CD14-positive monocyte (primary cell): ENCODE measurements at regions not wholly inside any gene's neighbourhood (a gene's known extent, or its start where the extent isn't known, plus 50 kb on each side); places are given as distances from the start of the nearest gene placed in this dataset.

Experiments
- DNase-seq, 3 donors: peaks; one replicate each; pipeline ENCODE4 v3.0.0-alpha.2; 2011 to 2022
- H2AFZ ChIP-seq: 2 replicates; pipeline ENCODE4 v1.6.0; 2012; ENCODE audit warnings: mild to moderate bottlenecking, low read depth, low read length, inconsistent platforms; ENCODE audit not compliant: insufficient read depth, poor library complexity, severe bottlenecking
- H3K27ac ChIP-seq, 2 donors: 1 replicate in 1 of 2; 2 replicates in 1 of 2; pipeline ENCODE4 v1.5.1; 2012 to 2013; ENCODE audit warnings: low read length in 2 of 2, control low read depth in 1 of 2, inconsistent platforms in 1 of 2, low read depth in 1 of 2, mild to moderate bottlenecking in 1 of 2
- H3K27me3 ChIP-seq, 2 donors: one replicate each; pipeline versions ENCODE4 v1.6.0 to v1.6.1; 2011 to 2013; ENCODE audit warnings: low read length in 2 of 2; ENCODE audit not compliant: control insufficient read depth in 2 of 2, insufficient read depth in 2 of 2
- H3K36me3 ChIP-seq, 2 donors: replicated peaks in 1 of 2; 1 replicate in 1 of 2; 2 replicates in 1 of 2; pipeline versions ENCODE4 v1.5.1 to v1.6.1; 2012 to 2013; ENCODE audit warnings: low read length in 2 of 2, control low read depth in 1 of 2, inconsistent platforms in 1 of 2, mild to moderate bottlenecking in 1 of 2; ENCODE audit not compliant: insufficient read depth in 2 of 2, control insufficient read depth in 1 of 2
- H3K4me1 ChIP-seq, 2 donors: 1 replicate in 1 of 2; 2 replicates in 1 of 2; pipeline versions ENCODE4 v1.5.1 to v1.6.1; 2012 to 2013; ENCODE audit warnings: low read length in 2 of 2, control low read depth in 1 of 2, inconsistent platforms in 1 of 2, mild to moderate bottlenecking in 1 of 2, moderate library complexity in 1 of 2; ENCODE audit not compliant: insufficient read depth in 2 of 2, control insufficient read depth in 1 of 2
- H3K4me2 ChIP-seq: replicated peaks from 2 replicates; pipeline ENCODE3; 2012; ENCODE audit warnings: low read length, moderate library complexity, mild to moderate bottlenecking; ENCODE audit not compliant: poor library complexity, severe bottlenecking; ENCODE audit errors: extremely low read depth
- H3K4me3 ChIP-seq, 3 experiments: fragments of 200-600 bp in 1 of 3; sonication (generic) in 1 of 3; replicated peaks in 1 of 3; 1 replicate in 2 of 3; 2 replicates in 1 of 3; pipeline ENCODE4 v1.5.1; 2011 to 2013; ENCODE audit warnings: low read length in 3 of 3, mild to moderate bottlenecking in 3 of 3, control low read depth in 2 of 3, low read depth in 2 of 3, inconsistent platforms in 1 of 3, moderate library complexity in 1 of 3
- H3K79me2 ChIP-seq: 2 replicates; pipeline ENCODE4 v1.6.0; 2012; ENCODE audit warnings: mild to moderate bottlenecking, control low read depth, inconsistent platforms, low read length, moderate library complexity; ENCODE audit not compliant: insufficient read depth
- H3K9ac ChIP-seq: 2 replicates; pipeline ENCODE4 v1.6.0; 2017; ENCODE audit warnings: low read length, mild to moderate bottlenecking; ENCODE audit not compliant: insufficient read depth, poor library complexity, severe bottlenecking
- H3K9me3 ChIP-seq, 2 donors: replicated peaks in 1 of 2; 1 replicate in 1 of 2; 2 replicates in 1 of 2; pipeline versions ENCODE4 v1.5.1 to v1.6.1; 2012 to 2013; ENCODE audit warnings: low read length in 2 of 2, control low read depth in 1 of 2; ENCODE audit not compliant: control insufficient read depth in 1 of 2, insufficient read depth in 1 of 2
- H4K20me1 ChIP-seq: 2 replicates; pipeline ENCODE4 v1.6.0; 2012; ENCODE audit warnings: mild to moderate bottlenecking, low read length, control low read depth, moderate library complexity; ENCODE audit not compliant: insufficient read depth
- H3K27ac Mint-ChIP-seq, 7 donors: one replicate each; pipeline ENCODE4 v1.8.0; 2020; ENCODE audit warnings: mild to moderate bottlenecking in 7 of 7, mixed read lengths in 7 of 7, moderate library complexity in 6 of 7, inconsistent platforms in 2 of 7
- H3K27me3 Mint-ChIP-seq, 3 donors: one replicate each; pipeline ENCODE4 v1.8.0; 2021 to 2022; ENCODE audit warnings: low read depth in 3 of 3, mild to moderate bottlenecking in 3 of 3, mixed read lengths in 3 of 3, moderate library complexity in 3 of 3, inconsistent platforms in 1 of 3
- H3K36me3 Mint-ChIP-seq, 2 donors: one replicate each; pipeline ENCODE4 v1.8.0; 2020; ENCODE audit warnings: mixed read lengths in 2 of 2, inconsistent platforms in 1 of 2, mild to moderate bottlenecking in 1 of 2
- H3K4me1 Mint-ChIP-seq: one replicate; pipeline ENCODE4 v1.8.0; 2020; ENCODE audit warnings: mild to moderate bottlenecking, mixed read lengths
- H3K4me3 Mint-ChIP-seq, 2 donors: one replicate each; pipeline ENCODE4 v1.8.0; 2020; ENCODE audit warnings: mild to moderate bottlenecking in 2 of 2, mixed read lengths in 2 of 2, moderate library complexity in 1 of 2
- H3K9me3 Mint-ChIP-seq, 7 donors: one replicate each; pipeline ENCODE4 v1.8.0; 2020 to 2022; ENCODE audit warnings: mixed read lengths in 7 of 7, mild to moderate bottlenecking in 6 of 7, moderate library complexity in 6 of 7, inconsistent platforms in 2 of 7
- WGBS: methylation state at CpG from one replicate; pipeline ENCODE4 v1.1.5; 2013; ENCODE audit warnings: missing lambda C conversion rate; ENCODE audit not compliant: insufficient coverage; 5-methylcytosine and 5-hydroxymethylcytosine counted together
- intact Hi-C, 2 donors: fragments of 100-400 bp; cut with micrococcal nuclease; formaldehyde crosslinking; loops; one replicate each; pipeline versions ENCODE4 v1.15.0 to v1.15.1; 2023
- TF ChIP-seq, protein P1 (sequence below): fragments of 200-600 bp; IDR thresholded peaks from one replicate; pipeline ENCODE4 v1.8.0; 2022; ENCODE audit warnings: antibody characterized with exemption, mild to moderate bottlenecking

DNA sequence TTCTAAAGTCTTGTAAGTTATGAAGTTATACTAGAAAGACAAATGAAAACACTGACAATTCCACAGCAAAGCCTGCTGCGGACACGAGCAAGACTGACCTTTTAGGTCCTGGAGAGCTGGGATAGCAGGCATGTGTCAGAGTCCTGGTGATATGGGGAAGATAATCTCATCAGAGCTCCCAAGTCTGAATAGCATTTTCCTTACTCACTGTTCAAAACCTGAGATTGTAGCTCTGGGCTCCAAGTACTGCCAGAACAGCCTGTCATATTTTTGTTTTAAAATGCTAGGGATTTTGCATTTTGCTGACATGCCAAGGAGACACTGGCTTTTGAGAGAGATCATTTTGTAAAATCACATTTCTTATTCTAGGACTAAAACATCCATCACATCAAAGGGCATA, 90.1 kb downstream of the DRD1 start:
- H3K36me3 ChIP-seq: no peaks in the 10 kb centered on the region
- Mint-ChIP-seq H3K4me1 (no peaks in the 10 kb centered on the region), H3K27ac (no peak overlapping the region), H3K36me3 (no peaks in the 10 kb centered on the region), H3K27me3 (peaks cover 0 to 11% (median 7%) of the 10 kb centered on the region in 3 donors), H3K4me3 (no peak overlapping the region), H3K9me3 (peaks cover 0 to 3% (median 0%) of the 10 kb centered on the region in 7 donors)
- H3K4me3 ChIP-seq: no peak overlapping the region
- H2AFZ ChIP-seq: no peak overlapping the region
- H3K27ac ChIP-seq: no peak overlapping the region
- no peaks in the 10 kb centered on the region for H3K9me3 ChIP-seq
- H3K4me1 ChIP-seq: no peaks in the 10 kb centered on the region
- DNase-seq: no peak
- H3K4me2 ChIP-seq: no peak overlapping the region
- H3K79me2 ChIP-seq: no peaks in the 10 kb centered on the region
- no CpG with 5 or more reads among the region's 2 CpGs for WGBS
- H4K20me1 ChIP-seq: no peaks in the 10 kb centered on the region
- TF ChIP-seq, protein P1, sequence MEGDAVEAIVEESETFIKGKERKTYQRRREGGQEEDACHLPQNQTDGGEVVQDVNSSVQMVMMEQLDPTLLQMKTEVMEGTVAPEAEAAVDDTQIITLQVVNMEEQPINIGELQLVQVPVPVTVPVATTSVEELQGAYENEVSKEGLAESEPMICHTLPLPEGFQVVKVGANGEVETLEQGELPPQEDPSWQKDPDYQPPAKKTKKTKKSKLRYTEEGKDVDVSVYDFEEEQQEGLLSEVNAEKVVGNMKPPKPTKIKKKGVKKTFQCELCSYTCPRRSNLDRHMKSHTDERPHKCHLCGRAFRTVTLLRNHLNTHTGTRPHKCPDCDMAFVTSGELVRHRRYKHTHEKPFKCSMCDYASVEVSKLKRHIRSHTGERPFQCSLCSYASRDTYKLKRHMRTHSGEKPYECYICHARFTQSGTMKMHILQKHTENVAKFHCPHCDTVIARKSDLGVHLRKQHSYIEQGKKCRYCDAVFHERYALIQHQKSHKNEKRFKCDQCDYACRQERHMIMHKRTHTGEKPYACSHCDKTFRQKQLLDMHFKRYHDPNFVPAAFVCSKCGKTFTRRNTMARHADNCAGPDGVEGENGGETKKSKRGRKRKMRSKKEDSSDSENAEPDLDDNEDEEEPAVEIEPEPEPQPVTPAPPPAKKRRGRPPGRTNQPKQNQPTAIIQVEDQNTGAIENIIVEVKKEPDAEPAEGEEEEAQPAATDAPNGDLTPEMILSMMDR: no peak
- peaks cover 0 to 2% of the 10 kb centered on the region in 2 donors for H3K27me3 ChIP-seq
- H3K9ac ChIP-seq: no peak overlapping the region
- intact Hi-C loops: no loop called here

DNA sequence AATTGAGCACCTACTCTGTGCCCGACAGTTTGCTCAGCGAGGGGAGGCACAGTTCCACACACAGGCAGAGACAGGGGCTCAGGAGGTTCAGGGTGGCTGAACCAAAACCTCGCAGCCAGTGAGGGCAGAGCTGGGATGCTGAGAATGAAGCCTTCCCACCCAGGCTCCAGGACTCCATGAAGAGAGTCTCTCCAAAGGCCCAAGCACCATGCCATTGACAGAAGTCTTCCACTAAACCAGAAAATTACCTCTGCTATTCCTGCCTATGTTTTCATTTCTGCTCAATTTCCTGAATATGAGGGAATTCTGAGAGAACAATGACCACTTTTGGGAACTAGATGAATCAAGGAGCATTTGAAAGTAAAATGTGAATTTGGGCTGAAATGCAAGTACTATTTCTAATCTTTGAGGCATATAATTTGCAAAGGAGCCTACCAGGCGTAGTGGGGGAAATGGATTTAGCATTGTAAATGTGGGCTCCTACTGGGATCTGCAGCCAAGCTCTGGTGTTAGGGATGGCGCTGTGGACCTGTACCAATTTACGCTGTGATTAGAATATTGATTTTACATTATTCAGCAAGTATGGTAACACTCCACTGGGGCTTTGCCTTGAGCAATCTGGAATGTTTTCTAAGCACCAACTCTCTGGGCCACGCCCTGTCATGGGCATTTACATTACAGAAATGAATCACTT, 91.9 kb downstream of the DRD1 start:
- Histone ChIP-seq H3K79me2 (no peaks in the 10 kb centered on the region), H3K4me3 (no peak overlapping the region), H3K27me3 (no peaks in the 10 kb centered on the region), H3K4me1 (no peaks in the 10 kb centered on the region), H2AFZ (no peak overlapping the region), H3K27ac (no peak overlapping the region), H3K4me2 (no peak overlapping the region), H3K36me3 (no peaks in the 10 kb centered on the region), H4K20me1 (no peaks in the 10 kb centered on the region), H3K9ac (no peak overlapping the region), H3K9me3 (no peaks in the 10 kb centered on the region)
- H3K27me3 Mint-ChIP-seq: peaks cover 0 to 11% (median 7%) of the 10 kb centered on the region in 3 donors
- TF ChIP-seq, protein P1: no peak
- intact Hi-C loops: no loop called here
- H3K36me3 Mint-ChIP-seq: no peaks in the 10 kb centered on the region
- H3K4me1 Mint-ChIP-seq: no peaks in the 10 kb centered on the region
- DNase-seq: no peak
- 75% methylated on average over 1 of the region's 7 CpGs for WGBS
- no peak overlapping the region for H3K27ac Mint-ChIP-seq
- H3K9me3 Mint-ChIP-seq: no peaks in the 10 kb centered on the region
- no peak overlapping the region for H3K4me3 Mint-ChIP-seq
